HG02943 (cell line): ENCODE measurements at regions not wholly inside any gene's neighbourhood (a gene's known extent, or its start where the extent isn't known, plus 50 kb on each side); places are given as distances from the start of the nearest gene placed in this dataset.

ENCODE experiments used
- ATAC-seq: cut with Tn5 transposase; IDR thresholded peaks from one replicate; pipeline ENCODE4 v1.9.1; 2021; ENCODE audit warnings: mild to moderate bottlenecking, low read depth, moderate library complexity; ENCODE audit not compliant: unreplicated experiment

DNA sequence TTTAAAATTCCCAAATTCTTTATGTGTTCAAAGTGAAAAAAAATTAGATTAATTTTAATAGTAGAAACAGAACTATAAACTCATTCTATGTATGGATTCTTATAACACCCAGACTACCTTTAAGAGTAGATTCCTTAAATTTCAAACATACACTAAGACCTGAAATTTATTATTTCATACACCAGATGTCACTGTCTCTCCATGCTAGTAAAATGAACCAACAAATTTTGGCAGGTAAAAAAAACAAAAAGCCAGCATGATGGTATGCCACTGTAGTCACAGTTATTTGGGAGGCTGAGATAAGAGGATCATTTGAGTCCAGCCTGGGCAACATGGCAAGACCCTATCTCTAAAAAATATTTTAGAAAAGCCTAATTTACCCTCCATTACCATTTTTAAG is 461.3 kb upstream of the NAALADL2 start:
- no peak for ATAC-seq

DNA sequence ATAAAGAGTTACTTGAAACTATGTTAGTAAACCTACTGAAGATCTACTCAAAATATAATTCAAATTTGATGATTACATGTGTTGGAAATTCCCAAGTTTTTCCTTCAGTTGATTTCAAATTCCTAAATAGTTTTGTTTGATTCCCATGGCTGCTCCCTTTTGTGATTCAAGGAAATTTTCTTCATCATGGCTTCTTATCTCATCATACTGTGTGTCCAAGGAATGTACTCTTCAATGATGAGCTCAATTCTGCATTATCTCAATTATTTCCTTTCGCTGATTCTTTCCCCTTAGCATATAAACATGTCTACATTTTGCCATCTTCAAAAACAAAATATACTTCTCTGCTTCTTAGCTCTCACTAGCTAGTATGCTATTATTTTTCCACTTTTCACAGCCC is 460.4 kb upstream of the NAALADL2 start:
- no peak for ATAC-seq

DNA sequence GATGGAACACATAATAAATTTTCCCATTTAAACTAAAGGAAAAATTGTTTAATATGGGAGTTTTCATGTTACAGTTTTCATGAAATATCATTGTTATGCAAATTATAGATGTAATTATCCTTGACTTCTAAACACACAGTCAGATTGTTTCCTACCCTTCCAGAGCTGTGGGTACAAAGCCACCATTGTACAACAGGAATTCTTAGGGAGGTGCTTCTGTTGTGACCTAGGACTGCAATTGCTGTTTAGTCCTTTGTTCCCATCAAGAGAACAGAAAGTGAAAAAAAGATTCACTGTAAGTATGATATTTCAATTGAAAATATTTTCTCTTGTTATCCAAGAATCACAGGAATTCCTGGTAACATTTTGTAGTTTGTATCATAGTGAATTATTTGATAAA is 455.3 kb upstream of the NAALADL2 start:
- no peak for ATAC-seq

DNA sequence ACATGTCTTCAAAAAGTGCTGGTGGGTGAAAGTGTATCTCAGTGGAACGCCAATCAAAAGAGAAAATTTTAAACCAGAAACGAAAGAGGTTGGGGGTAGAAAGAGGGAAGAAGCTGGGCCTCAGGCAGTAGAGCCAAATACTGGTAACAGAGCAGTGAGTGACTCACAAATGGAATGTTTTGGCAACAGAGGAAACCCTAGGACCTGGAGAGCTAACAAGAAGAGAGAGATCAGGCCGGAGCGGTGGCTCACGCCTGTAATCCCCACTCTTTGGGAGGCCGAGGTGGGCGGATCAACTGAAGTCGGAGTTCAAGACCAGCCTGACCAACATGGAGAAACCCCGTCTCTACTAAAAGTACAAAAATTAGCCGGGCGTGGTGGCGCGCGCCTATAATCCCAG is 450.8 kb upstream of the NAALADL2 start:
- no peak for ATAC-seq

DNA sequence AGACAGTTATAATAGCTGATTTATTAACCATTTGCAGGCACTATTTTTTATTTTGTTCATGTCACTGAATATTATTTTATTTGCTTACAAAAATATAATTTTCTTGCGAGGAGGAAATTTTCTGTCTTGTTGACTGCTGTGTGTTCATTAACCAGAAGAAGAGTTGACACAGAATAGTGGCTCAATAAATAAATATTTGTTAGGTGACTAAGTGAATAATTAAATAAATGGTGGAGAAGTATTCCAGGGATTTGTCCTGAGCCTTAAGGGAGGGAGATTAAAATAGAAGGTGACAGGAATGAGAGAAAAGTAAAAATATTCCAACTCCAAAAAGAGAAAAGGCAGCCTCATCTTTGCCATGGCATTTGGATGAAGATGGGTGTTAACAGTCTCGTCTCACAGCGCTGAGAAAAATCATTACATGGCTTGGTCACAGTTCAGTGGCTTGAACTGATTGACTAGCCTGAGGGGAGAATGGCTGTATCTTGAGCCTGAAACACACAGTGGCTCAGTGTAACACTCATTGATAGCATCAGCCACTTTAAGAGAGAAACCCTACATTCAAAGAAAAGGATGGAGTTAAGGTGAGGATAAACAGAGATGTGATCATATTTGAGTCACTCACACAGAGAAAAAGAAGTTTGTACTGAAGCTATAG is 449.9 kb upstream of the NAALADL2 start:
- ATAC-seq = no peak

DNA sequence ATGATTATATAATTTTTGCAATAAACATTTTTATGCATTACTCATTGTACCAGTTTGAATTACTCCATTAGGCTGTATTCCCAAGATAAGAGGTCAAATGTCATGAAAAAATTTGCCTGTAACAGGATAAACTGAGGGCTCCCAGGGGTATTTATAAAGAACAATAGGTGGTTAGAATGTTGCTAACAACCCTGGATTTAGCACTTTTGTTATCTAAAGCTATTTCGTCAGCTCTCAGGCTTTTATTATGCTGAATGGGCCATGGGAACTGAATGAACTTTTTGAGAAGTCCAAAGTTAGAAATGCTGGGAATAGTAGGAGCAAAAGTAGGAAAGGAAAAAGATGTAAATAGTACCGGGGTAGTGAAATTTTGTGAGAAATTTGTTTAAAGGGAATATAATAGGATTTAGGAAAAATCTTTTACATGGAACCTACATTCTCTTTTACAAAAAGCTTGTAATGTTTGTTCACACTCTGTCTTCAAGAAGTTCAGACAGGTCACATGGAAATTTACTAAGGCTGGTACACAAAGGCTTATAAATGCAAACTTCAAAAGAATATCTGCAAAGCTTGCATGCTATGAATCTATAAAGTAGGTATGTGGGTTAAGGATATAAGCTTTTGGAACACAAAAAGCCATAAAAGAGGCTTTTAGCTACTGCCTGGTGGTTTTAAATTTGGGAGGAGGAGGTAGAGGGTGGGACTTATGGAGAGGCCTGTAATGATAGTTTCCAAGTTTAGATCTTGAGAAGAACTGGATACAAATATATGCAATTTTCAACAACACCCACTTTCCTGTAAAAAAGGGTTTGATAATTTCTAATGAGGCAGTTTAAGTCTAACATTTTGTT is 445.8 kb upstream of the NAALADL2 start:
- ATAC-seq = no peak

DNA sequence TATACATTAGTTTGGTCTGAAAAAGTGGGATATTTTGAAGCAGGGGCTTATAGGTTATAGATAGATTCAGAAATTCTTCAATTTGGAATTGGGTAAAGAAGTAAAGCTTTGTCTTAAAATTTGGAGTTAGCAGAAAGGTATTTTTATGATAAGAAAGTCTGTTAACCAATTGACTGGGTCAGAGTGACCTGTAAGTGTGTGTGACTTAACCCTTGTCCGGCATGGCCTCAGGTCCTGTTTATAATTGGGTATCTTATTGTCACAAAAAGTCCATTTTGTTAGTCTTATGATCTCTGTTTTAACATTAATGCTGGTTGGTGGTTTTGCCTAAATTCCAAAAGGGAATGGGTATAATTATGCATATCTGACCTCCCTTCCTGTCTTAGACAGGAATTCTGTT is 444.2 kb upstream of the NAALADL2 start:
- no peak for ATAC-seq

DNA sequence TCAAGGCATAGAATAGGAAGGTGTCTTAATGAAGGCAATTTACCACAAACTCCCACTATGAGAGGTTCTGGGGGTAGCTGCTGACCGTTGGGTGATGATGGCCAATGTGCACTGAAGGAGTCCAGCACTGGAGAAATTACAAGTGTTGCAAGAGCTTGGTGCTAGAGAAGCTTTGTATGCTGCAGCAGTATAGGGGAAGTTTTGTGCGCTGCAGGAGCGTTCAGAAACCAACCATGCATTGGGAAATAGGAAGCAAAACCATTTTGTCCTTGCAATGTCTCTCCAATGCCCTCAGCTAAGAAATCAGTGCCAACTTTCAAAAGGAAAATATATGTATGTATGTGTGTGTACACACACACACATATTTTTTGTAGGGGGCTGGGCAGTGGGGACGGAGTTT is 441.6 kb upstream of the NAALADL2 start:
- no peak for ATAC-seq

DNA sequence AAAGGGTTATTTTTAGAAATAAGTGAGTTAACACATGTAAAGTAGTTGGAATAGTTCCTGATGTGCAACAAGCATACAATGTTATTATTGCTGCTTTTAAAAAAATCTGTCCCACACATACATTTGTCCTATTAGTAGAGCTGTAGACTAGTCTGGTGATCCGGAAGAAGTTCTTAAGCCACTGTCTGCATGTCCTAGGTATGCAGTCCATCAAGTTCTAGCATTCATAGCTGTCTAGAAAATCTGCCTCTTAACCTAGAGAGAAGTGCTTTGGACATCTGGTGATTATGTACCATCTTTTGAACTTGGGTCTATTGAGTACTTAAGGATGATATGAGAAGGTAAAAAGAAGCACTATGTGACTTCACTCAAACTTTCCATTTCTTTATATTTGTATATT is 439.9 kb upstream of the NAALADL2 start:
- no peak for ATAC-seq

DNA sequence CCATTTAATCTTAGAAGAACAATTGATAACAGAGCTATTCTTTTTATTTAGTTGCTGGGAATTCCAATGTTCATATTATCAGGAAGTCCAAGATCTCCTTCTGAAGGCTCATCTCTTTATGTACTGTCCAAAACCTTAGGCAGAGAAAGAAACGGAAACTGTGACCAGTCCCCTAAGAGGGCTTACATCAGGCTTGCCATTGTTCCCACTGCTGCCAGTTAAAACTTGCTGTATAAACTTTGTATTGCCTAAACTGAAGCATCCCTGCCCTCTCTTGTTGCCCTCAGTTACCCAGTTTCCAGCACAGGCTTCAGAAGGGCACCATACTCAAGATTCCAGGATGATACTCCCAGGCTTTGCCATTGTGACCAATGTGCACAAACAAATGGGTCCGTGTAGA is 435.2 kb upstream of the NAALADL2 start:
- ATAC-seq = no peak

DNA sequence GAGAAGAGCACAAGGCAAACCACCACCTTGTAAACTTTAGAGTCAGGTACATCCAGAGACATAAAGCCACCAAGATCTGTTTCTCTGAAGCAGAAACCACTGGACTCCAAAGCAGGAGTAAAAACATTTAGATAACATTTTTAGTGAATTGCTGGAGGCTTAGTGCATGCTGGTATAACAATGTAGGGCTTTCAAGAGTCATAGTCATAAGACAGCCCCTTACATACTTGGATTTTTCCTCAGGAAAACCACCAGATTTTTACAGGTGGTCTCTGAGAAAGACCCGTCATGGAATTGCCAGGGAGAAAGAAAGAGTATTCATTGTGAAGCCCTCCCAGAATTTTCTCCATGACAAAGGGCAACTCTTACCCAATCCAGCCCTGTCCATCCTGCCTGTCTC is 434.5 kb upstream of the NAALADL2 start:
- no peak for ATAC-seq

DNA sequence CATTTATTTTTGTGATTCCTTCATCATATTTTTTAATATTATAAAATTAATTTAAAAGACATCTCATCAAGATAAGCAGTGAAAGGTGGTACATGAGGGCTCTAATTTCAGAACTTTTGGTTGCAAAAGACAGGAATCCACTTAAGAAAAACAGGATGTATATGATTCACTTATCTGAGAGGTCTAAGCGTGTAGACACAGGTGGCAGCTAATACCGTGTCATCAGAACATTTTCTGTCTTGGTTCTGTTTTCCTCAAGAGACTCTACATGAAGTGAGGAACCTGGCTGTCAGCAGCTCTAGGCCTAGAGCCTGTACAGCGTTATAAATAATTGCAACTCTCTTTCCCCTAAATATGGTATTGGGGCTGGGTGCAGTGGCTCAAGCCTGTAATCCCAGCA is 433.7 kb upstream of the NAALADL2 start:
- ATAC-seq = no peak

DNA sequence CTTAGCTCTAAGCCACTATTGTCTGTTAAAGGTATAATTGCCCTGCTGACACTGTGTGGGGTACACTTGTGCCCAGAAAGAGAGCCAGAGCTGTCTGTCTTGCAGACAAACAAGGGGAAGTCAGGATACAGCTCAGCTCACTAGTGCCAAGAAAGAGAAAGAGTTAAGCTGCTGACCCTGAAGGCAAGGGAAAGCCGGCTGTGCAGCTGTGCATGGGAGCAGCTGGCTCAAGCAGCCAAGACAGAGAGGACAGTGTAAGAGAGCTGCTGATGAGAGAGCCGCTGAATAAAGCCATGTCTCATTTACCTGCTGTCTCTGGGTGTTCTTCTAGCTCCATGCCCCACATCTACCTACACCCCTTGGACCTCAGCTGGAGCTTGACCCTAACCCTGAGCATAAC is 428.1 kb upstream of the NAALADL2 start:
- ATAC-seq = no peak

DNA sequence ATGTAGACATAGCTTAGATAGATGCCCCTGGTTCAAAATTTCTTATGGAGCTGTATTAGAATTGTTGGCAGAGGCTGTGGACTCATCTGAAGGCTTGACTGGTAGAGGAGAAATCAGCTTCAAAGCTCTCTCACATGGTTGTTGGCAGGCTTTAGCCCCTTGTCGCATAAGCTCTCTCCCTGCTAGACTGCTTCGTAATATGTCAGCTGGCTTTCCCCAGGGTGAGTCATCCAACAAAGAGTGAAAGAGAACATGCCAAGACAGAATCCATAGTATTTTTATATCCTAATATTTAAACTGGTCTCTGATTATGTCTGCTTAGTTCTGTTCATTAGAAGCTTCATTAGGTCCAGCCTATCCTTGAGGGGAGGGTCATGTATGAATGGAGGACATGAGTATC is 427.4 kb upstream of the NAALADL2 start:
- no peak for ATAC-seq

DNA sequence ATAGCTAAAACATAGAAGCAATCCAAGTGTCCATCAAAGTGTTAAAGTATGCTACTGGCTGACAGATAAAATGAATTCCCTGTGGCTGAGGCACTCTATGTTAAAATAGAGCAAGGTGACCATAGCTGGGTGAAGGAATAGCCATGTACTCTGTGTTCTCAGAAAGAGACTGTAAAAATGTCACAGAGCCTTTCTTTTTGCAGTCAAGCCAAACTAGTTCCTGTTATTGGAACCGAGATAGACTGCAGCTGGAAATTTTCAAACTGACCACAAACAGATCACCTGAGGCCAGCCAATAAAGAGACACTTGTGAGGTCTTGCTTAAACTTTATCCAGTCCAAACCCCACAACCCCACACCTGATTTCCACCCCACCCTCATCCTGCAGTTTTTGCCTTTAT is 422.8 kb upstream of the NAALADL2 start:
- ATAC-seq = no peak

DNA sequence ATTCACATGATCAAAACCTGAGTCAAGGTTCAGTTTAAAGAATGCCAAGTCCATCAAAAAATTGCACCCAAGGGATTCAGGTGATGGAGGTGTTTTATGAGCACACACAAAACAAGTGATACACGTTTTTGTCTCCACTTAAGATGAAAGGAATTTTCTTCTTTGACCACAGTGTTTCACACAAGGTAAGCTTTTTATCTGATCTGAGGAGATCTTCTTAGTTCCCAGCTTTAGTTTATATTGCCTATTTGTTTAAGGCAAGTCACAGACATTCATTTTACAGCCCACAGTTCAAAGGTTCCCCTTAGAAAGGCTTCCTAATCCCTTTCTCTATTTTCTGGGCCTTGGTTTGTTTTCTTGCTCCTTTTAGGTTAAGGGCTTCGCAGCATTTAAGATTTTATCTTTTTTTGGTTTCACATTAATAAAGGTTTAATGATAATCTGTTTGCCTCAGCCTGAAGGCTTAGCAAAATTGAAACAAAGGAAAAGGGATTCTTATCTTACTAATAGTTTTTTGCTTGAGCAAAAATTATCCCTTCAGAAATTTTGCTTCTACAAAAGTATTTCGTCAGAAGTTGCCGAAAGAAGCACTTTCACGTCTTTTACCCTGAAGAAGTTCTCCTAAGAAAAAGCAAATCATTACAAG is 420.5 kb upstream of the NAALADL2 start:
- no peak for ATAC-seq

DNA sequence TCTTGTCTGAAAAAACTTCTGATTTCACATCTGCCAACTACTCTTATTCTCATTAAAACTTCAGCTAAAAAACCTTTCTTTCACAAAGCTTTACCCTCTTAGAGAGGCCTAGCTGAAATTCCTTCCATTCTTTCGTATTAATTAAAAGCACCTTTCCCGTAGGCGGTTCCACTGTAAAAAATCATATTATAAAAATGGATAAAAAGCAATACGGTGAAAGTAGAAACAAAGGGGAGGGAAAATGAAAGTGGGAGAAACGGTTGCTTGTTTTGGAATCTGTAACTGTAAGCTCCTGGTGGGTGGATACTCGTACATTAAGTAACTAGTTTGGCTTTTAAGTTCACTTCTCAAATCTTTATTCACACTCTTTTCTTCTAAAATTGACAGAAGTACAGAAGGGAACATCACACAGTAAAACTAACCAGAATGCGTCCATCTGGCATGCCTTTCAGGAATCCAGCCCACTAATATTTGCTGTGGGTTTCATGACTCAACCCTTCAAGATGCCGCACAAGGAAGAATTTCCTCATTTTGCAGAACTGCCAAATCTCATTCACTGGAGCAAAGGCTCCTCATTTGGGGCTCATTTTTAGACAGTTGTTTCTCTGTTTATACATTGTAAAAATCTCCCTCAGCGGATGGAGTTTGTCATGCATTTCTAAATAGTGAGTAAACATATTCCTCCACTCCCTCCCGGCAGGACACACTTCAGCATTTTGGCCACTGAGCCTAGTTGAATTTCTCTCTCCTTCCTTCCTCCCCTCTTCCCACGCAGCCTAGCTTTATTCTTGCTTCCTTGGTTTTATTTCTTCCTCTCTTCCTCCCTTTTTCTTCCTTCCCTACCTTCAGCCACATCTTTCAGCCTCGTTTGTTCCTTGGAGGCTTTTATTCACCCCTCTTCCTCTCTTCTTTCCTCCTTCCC is 419.5 kb upstream of the NAALADL2 start:
- no peak for ATAC-seq

DNA sequence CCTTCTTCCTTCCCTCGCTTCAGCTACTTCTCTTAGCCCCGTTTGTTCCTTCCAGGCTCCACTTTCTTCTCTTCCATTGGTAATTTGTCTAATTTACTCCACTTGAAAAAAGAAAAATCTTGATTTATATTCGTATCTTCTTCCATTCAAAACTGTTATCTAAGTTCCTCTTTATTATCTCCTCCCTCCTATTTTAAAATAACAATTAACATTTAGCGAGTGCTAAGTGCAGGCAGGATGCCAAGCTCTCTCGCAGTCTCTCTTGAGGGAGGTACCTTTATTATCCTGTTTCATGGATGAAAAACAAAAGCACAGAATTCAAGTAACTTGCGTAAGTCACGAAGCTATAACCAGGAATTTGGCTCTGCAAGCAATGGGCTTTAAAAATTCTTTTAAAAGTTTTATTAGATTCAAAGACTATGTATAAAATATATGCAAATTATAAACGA is 418.9 kb upstream of the NAALADL2 start:
- no peak for ATAC-seq

DNA sequence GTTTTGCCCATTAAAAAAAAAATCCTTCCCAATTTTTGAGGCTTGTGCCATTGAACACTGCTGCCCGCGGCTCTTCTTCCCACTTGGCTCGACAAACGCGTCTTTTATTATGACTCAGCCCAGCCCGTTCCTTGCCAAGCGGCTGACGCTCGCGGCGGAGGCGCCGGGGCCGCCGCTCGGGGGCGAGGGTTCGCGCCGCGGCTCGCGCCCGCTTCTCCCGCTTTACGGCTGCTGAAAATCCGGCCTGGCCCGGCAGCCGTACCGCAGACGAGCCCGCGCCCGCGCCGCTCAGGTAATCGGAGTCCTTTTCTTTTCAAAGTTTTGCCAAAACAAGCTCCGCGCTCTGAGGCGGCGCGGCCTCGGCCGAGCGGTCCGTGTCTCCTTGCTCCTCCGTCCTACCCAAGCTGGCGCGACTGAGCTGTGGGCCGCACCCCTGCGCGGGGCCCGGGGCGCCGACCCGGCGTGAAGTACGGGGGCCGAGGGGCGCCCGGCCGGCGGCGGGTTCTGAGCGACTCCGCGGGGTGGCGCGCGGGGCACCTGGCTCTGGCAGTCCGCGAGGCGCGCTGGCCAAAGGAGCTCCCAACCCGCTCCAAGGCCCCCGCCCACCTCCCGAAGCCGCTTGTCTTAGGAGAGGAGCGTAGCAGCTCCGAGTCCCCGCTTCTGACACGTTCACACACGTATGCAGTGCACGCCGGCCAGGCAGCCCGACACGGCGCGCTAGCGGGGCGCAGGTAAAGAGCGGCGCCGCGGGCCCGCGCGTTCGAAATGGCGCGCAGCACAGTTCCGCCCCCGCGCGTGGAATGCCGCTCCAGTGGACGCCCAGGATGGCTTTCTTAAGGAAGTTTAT is 418.2 kb upstream of the NAALADL2 start:
- peak; percentile 59 for ATAC-seq
